Activated CD4-positive, CD25-positive, alpha-beta regulatory T cell treated with anti-CD3 and anti-CD28 coated beads, Interleukin-2, amount 50 U/mL, for 72 hours (primary cell): ENCODE measurements at regions not wholly inside any gene's neighbourhood (a gene's known extent, or its start where the extent isn't known, plus 50 kb on each side); places are given as distances from the start of the nearest gene placed in this dataset.
"Not testable (repeated sequence)": the region's sequence is repeated elsewhere in the genome, so short reads cannot be mapped to it uniquely, and the experiment has no call there.

ENCODE experiments used
- DNase-seq: peaks from one replicate; pipeline ENCODE4 v3.0.0; 2021

GRCh38 chr1:4068076-4068475 lies 168.0 kb upstream of the C1orf174 start:
- DNase-seq, result no peak

- DNase-seq, result no peak
Measured at GRCh38 chr1:4071653-4072052, 171.6 kb upstream of the C1orf174 start.

DNA sequence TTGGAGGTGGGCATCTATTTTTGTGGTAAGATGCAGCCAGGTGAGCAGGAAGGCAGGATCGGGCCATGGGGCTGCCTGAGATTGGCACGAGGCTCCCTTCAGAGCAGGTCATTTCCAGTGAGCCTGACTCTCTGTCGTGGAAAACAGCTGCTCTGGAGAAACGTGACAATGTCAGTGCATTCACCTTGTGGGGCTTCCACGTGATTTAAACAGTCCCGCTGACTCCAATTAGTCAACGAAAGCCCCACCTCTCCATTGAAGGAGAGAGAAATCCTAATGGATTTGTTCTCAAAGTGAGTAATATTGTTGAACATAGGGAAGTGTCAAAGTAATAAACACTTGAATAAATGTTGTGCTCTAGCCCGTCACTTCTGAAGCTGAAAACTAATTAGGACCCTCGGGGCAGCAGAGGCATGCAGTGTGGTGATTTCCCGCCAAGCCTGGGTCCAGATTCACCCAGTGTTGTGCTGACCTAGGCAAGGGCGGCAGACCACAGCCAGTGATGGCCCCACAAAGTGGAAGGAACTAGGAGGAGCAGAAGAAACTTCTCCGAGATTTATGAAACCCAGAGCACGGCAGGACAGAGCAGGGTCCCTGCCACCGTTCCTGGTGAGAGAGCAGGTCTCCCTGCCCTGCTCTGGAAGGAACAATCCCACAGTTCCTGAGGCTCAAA lies 172.5 kb upstream of the C1orf174 start:
- no peak for DNase-seq

GRCh38 chr1:4075436-4076225 lies 175.6 kb upstream of the C1orf174 start:
- DNase-seq, result no peak

DNA sequence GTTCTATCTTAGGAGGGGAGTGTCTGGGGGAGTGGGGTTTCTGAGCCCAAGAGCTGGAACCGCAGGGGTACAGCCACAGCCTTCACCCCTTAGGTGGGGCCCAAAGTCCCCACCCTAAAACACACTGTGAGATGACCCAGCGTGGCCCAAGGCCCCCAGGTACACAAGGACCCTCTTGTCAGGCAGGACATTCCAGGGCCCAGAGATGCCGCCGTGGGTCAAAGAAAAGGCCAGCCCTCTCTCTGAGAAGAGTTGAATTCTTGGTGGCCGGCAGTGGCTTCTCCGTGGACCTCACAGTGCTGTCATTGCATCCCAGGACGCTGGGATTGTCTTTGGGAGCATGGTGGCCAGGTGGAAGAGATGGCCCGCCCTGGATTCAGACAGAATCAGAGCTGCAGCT lies 176.3 kb upstream of the C1orf174 start:
- no peak for DNase-seq

DNA sequence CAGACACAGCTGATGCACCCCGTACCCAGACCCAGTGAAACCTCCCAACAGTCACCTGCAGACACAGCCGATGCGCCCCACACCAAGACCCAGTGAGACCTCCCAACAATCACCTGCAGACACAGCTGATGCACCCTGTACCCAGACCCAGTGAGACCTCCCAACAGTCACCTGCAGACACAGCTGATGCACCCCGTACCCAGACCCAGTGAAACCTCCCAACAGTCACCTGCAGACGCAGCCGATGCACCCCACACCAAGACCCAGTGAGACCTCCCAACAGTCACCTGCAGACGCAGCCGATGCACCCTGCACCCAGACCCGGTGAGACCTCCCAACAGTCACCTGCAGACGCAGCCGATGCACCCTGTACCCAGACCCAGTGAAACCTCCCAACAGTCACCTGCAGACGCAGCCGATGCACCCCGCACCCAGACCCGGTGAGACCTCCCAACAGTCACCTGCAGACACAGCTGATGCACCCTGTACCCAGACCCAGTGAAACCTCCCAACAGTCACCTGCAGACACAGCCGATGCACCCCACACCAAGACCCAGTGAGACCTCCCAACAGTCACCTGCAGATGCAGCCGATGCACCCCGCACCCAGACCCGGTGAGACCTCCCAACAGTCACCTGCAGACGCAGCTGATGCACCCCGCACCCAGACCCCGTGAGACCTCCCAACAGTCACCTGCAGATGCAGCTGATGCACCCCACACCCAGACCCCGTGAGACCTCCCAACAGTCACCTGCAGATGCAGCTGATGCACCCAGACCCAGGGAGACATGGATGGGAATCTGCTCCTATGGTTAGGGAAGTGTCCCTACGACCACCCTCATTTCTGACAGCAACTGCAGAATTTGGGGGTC lies 178.3 kb upstream of the C1orf174 start:
- not testable (repeated sequence) for DNase-seq

DNA sequence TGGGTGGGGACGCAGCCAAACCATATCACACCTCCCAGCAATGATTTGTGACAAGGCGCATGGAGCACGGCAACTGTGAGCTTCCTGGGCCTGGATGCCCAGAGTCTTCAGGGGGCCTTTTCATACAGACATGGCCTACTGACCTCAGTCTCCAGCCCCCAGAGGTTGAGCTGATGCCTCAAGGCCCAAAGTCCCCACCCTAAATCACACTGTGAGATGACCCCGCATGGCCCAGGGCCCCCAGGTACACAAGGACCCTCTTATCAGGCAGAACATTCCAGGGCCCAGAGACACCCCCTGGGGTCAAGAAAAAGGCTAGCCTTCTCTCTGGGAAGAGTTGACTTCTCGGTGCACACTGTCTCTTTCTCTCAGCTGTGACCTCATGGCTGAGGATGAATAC lies 179.7 kb upstream of the C1orf174 start:
- DNase-seq, result no peak

DNA sequence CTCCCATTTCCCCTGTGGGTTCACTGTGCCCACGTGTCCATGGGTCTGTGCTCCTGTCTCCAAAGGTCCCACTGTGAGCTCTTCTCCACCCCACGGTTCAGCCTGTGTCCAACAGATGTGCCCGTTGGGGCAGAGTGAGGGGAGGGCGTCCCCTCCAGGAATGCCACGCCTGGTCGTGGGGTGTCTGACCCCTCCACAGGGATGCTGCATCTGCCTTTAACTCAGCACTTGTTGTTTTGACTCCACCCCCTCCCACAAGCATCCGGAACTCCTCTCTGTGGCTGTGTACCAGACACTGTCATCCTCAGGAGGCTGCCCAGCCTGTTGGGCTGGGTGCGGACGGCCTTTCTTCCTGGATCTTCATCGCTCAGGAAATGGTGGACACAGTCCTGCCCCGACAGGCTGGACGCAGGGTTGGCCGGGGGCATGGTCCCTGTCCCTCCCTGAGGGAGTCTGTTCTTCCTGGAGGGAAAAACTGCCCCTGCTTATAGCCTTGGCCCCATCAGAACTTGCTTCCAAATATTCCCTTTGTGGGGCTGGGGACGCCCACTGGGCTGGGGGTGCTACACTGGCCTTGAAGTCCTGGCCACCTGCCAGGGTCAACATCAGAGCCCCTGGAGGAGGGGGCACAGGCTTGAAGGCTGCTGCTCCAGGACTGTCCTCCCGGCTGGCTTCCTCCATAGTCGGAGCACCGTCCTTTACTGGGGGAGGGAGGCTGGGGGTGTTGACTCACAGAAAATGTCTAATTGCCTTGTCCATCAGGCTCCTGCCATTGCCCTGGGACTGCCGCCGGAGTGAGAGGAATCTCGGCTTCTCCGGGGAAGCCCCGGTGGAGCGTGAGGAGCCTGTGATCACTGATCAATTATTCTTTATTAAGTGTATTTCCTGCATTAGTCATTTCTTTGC lies 182.0 kb upstream of the C1orf174 start:
- no peak for DNase-seq

GRCh38 chr1:4083231-4084047 lies 183.4 kb upstream of the C1orf174 start:
- DNase-seq, result no peak

GRCh38 chr1:4084048-4084431 lies 184.0 kb upstream of the C1orf174 start:
- DNase-seq, result no peak

- DNase-seq, result no peak
Measured at GRCh38 chr1:4084446-4084845, 184.4 kb upstream of the C1orf174 start.

DNA sequence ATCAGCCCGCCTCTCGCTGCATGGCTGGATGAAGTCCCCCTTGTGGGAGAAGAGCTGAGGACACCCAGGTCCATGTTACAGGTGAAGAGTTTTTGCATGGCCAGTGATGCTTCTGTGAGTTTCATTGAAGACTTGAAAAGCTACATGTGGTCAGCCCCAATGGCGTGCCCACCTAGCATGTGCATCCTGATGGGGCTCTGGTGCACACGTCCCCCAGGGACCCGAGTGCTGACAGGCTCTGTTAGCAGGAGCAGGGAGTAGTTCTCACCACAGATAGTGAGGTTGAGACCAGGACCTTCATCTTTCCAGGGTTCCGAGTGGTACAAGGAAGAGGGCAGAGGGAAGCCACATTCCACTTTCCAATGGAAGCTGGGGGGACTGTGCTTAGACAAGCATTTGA lies 184.8 kb upstream of the C1orf174 start:
- no peak for DNase-seq

DNA sequence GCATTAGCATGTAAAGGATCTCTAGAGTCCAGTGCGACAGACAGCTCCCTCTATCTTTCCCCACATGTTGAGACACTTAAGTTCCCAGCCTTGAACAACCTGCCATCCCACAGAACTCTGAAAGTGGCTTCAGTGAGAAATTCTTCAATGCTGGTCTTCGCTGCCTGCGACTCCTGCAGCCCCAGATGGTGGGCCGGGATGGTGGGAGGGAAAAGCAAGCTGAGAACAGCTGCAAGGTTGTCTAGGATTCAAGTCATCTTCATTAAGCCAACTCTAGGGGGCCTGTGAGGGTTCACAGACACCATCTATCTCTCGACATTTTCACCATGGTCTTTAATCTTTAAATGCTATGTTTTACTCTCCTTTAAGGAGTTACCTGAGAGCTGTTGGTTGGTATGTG lies 185.5 kb upstream of the C1orf174 start:
- no peak for DNase-seq

DNA sequence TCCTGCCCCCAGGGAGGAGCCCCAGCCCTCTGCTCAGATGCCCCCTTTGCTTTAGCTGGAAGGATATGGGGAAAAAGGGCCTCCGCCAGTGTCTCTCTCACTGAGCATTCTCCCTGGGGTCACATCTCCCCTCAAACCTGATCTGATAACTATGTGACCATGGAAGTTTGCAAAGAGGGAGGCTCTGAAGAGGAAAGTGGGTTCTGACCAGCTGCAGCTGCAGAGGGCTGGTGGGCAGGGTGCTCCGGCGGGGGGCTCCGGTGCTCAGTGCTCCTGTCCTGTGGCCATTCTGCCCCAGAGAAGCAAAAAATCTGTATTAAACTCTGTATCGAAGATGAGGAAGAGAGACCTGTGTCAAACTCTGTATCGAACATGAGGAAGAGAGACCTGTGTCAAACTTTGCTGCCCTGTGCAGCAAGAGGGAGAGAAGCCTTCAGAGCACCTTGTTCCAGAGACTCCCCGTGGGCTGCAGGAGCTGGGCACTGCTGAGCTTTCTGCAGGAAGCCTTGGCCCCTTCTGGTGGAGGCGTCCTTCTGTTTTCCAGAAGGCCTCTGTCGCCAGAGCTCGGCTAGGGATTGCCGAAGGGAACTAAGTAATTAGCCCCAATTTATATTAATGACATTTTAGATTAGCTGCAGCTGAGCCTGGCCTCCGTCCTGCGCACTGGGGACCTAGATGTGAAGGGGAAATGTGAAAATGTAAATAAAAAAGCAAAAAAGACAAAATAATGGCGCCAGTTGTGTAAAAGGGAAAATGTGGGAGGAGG lies 186.2 kb upstream of the C1orf174 start:
- no peak for DNase-seq

GRCh38 chr1:4086921-4087320 lies 186.8 kb upstream of the C1orf174 start:
- no peak for DNase-seq

DNA sequence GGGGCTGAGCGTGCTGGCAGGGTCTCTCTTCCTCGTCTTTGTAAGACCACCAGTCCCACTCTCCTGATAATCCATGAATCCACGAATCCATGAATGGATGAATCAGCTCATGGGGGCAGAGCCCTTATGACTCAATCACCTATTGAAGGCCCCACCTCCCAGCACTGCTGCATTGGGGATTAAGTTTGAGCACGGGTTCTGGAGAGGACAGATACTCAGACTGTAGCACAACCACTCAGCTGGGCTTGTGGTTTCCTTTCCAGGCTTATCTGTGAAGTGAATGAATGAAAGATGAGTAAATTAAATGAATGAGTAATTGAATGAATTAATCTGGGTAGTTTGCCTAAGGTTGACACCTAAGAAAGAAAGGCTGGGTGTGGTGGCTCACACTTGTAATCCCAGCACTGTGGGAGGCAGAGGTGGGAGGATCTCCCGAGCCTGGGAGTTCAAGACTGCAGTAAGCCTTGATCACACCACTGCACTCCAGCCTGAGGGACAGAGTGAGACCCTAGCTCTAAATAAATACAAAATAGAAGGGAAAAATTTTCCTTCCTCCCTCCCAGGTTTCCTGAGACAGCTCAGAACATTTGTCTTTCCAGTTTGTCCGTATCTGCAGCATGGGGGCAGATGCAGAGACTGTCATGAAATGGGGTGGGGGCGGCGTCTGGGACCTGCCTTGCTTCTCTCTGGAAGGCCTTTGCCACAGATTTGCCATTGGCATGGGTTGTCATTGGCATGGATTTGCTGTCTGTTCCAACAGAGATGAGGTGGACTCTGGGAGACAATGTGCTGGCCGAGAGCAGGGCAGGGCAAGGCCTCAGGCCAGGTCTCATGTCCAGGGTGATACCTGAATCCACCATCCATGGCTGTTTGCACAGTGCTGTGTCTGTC lies 187.7 kb upstream of the C1orf174 start:
- DNase-seq, result no peak

- no peak for DNase-seq
Measured at GRCh38 chr1:4088676-4089075, 188.6 kb upstream of the C1orf174 start.

DNA sequence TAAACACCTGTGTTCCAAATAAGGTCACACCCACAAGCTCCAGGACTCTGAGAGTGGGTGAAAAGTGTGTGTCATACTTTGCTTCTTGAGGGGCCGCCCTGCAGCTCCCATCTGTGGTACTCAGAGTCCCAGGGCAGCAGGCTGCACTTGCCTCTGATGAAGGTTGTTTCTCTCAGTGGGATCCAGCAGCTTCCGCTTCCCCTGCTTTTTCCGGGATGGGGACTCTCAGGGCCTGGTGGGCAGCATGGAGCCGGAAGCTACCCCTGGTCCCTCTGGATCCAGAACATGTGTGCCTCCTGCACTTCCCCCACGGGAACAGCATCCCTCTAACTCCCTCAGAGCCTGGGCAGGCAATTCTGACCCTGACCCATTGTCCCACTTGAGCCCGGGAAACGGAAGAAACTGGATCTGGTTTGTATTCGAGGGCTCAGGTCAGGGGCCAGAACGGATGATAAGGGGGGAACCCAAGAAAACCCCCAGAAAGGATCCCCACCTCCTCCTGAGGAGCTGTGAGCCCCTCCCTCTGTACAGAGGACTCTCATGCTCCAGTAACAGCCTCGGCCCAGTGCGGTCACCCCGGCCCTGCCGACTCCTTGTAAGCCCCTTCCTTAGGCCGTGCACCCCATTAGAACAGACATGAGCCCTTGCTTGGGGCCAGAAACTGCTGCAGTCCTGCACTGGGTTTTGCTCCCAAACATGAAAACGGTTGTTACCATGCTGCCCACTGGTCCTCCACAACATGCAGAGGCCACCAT lies 189.5 kb upstream of the C1orf174 start:
- no peak for DNase-seq

DNA sequence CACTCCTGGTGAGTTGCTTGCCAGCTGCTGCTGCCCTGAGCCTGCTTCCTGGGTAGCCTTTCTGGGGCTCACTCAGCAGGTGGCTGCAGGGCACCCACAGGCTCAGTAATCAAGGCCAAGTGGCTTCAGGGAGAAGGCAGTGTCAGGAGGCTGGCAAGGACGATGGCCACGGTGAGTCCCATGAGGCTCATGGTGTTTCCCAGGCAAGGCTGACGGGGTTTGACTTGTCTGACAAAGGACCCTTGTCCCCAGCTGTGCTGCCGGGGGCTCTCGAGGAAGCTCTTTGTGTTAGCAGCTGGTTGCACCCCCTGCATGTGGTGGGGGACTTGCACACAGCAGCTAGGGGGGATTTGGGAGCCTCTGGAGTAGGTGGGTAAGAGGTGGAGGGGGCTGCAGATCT lies 190.5 kb upstream of the C1orf174 start:
- no peak for DNase-seq
